T47D (cell line): ENCODE measurements at regions not wholly inside any gene's neighbourhood (a gene's known extent, or its start where the extent isn't known, plus 50 kb on each side); places are given as distances from the start of the nearest gene placed in this dataset.

Source experiments
- DNase-seq, 2 experiments: peaks; one replicate each; pipeline versions ENCODE4 v3.0.0 to v3.0.0-alpha.2; 2011 to 2012; ENCODE audit warnings: low read depth in 1 of 2, low spot score in 1 of 2
- JUND ChIP-seq: IDR thresholded peaks from 2 replicates; pipeline ENCODE4 v1.6.1; 2012; ENCODE audit warnings: low read depth
- in situ Hi-C: cut with HindIII; loops from 2 replicates; pipeline ENCODE4 v1.10.0; 2016; ENCODE audit warnings: low sequenced_read_pairs, low pct_unique_long_range_greater_than_20kb

DNA sequence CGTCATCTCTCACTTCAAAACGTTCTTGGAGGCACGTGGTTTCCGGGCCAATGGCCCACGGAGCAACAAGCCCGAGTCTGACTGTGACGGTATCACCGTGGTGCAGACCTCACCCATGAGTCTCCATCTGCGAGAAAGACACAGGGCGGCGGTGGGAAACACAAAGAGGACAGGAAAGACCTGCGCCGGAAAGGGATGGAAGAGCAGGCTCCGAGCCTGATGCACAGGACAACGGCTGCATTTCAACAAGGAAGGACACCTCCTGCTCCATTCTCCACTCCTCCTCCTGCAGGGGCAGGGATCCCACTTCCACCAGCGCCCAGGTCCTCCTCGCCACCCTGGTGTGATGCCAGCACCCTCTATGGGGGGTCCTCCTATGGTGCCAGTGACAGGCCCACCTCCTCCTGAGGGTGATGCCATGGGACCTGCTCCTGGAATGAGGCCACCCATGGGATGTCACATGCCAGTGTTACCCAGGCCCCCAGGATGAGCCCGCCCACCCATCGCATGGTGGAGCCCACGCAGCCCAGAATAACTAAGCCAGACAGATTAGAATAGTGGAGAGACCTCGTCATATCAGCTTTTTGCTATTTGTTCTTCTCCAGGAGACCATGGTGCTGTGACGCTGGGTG lies 73.0 kb upstream of the PCSK6 start:
- DNase-seq, result no peak
- no peak for TF ChIP-seq JUND
- in situ Hi-C loops, result no loop called here

GRCh38 chr15:101561584-101561906 lies 72.0 kb upstream of the PCSK6 start:
- TF ChIP-seq JUND, result no peak
- in situ Hi-C loops, result no loop called here
- DNase-seq, result no peak

GRCh38 chr15:101560722-101561583 lies 71.4 kb upstream of the PCSK6 start:
- in situ Hi-C loops, result no loop called here
- TF ChIP-seq JUND, result no peak
- no peak for DNase-seq

- in situ Hi-C loops, result no loop called here
- DNase-seq, result no peak
- no peak for TF ChIP-seq JUND
These were observed 70.4 kb upstream of the PCSK6 start for GRCh38 chr15:101559952-101560351.

GRCh38 chr15:101558221-101558941 lies 68.9 kb upstream of the PCSK6 start:
- in situ Hi-C loops, result no loop called here
- DNase-seq, result peak in 1 of 2 experiments; percentile 62
- TF ChIP-seq JUND, result no peak

DNA sequence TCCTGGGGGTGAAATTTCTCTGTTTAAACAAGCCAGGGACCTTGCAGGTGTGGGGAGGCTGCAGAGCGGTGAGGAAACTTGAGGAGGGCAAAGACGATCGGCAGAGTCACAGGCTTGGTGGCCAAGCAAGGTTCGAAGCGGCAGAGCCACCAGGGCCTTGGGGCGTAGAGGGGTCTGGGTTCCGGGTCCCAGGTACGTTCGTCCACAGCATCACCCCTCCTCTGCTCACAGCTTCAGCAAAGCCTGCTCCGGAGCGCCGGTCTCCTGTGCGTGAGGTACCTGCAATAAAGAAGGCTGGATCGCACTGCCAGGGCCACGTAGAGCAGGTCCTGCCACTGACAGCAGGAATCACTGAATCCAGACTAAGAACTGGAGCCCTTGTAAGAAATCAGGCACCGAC lies 66.8 kb upstream of the PCSK6 start:
- no peak for TF ChIP-seq JUND
- in situ Hi-C loops, result no loop called here
- DNase-seq, result no peak

DNA sequence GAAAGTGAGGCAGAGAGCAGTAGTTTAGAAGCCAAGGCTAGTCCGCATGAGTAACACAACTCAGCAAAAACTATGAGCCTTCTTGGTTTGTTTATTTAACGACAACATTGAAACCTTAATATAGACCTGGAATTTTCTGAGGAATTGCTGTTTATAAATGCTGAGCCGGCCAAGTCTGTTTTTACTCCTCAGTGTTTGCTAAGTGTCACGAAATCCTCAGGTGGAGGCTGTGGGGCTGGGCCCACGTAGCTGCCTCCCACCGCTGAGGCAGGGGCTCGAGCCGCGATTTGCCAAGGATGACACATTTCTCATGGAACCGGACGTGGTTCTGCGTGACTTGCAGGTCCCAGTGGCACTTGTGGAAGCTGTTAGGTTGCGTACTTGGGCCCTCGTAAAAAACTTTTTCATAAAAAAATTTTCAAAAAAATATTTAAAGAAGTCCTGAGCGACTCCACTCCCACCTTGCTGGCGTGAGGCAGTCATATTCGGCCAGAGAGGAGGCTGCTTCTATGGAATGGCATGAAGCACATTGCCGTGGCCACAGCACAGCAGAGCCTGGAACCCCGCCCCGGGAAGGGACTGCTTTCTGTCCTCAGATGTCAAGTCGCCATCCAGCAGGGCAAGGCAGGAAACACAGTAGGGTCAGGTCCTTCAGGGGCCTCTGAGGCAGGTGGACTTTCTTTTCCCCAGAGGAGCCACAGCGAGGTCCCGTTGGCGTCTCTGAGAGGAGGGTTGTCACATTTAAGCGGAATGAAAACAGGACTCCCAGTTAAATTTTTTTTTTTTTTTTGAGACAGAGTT lies 64.8 kb upstream of the PCSK6 start:
- no peak for DNase-seq
- no peak for TF ChIP-seq JUND
- in situ Hi-C loops, result no loop called here

DNA sequence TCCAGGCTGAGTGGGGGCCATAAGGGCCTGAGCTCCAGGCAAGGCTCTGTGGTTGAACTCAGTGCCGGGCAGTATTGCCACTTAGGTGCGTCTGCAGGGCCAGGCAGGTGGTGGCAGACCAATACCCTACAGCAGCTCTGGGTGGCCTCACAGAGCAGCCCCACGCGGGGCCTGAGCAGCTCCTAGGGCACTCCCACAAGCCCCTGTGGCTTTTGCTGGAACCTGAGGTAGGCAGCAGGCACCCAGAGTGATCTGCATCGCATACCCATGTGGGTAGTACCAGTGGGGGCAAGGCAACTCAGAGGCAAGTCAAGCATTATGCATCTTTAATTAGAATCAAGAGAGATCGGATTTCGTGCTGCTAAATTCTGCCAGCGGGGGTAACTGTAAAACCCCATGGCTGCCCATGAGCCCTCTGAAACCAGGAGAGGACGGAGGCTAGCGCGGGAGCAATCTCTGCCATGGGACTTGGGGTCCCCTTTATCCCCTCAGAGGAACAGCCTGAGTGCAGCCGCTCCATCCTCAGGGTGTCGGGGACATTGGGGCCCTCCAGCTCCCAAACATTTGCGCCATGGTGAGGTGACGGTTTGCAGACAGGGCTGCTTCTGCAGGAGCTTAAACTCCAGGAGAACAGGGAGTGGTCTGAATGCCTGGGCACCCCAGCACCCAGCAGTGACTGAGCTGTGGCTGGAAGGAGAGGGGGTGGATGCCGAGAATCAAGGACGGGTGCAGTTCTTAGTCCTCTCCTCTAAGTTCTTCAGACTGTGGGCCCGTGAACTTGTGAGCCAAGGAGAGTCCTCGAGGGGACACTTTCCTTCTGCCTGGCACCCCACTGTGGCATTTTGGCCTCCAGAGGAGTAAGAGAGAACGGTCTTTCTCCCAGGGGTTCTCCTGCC lies 62.4 kb upstream of the PCSK6 start:
- DNase-seq, result no peak
- TF ChIP-seq JUND, result no peak
- in situ Hi-C loops, result no loop called here

- in situ Hi-C loops, result no loop called here
- no peak for TF ChIP-seq JUND
- no peak for DNase-seq
These were observed 60.6 kb upstream of the PCSK6 start for GRCh38 chr15:101550124-101550523.

- DNase-seq, result no peak
- in situ Hi-C loops, result no loop called here
- no peak for TF ChIP-seq JUND
These were observed 60.1 kb upstream of the PCSK6 start for GRCh38 chr15:101549647-101550046.

- DNase-seq, result no peak
- no peak for TF ChIP-seq JUND
- in situ Hi-C loops, result no loop called here
These were observed 58.2 kb upstream of the PCSK6 start for GRCh38 chr15:101547737-101548136.
